Mesenchymal stem cell (in vitro differentiated cells and primary cell): ENCODE measurements at regions not wholly inside any gene's neighbourhood (a gene's known extent, or its start where the extent isn't known, plus 50 kb on each side); places are given as distances from the start of the nearest gene placed in this dataset.
A peak's percentile ranks its signal among the peaks of the same experiment; 100 is the strongest.

ENCODE experiments used
- DNase-seq: peaks from one replicate; pipeline ENCODE4 v3.0.0-alpha.2; 2013
- H2AFZ ChIP-seq: one replicate; pipeline ENCODE4 v1.6.1; 2013; ENCODE audit warnings: low read depth, mild to moderate bottlenecking, control low read depth, inconsistent platforms, low read length, moderate library complexity
- H2AK5ac ChIP-seq: 2 replicates; pipeline ENCODE4 v1.6.1; 2013; ENCODE audit warnings: low read length, moderate library complexity, mild to moderate bottlenecking, inconsistent platforms; ENCODE audit not compliant: severe bottlenecking
- H2BK120ac ChIP-seq: one replicate; pipeline ENCODE4 v1.6.1; 2013; ENCODE audit warnings: low read depth, mild to moderate bottlenecking, inconsistent platforms, low read length, moderate library complexity
- H2BK12ac ChIP-seq, 2 experiments: one replicate each; pipeline ENCODE4 v1.6.1; 2013; ENCODE audit warnings: inconsistent platforms in 2 of 2, low read length in 2 of 2, mild to moderate bottlenecking in 2 of 2, moderate library complexity in 2 of 2, control low read depth in 1 of 2
- H2BK15ac ChIP-seq: one replicate; pipeline ENCODE4 v1.6.1; 2013; ENCODE audit warnings: mild to moderate bottlenecking, low read depth, inconsistent platforms; ENCODE audit not compliant: poor library complexity, severe bottlenecking
- H2BK5ac ChIP-seq: 2 replicates; pipeline ENCODE4 v1.6.1; 2013; ENCODE audit warnings: low read depth, mild to moderate bottlenecking, low read length, control low read depth, inconsistent platforms; ENCODE audit not compliant: poor library complexity, severe bottlenecking
- H3K14ac ChIP-seq, 2 experiments: one replicate each; pipeline ENCODE4 v1.6.1; 2013; ENCODE audit warnings: inconsistent platforms in 2 of 2, low read length in 2 of 2, control low read depth in 1 of 2, mild to moderate bottlenecking in 1 of 2, moderate library complexity in 1 of 2
- H3K18ac ChIP-seq, 2 experiments: one replicate each; pipeline ENCODE4 v1.6.1; 2013; ENCODE audit warnings: inconsistent platforms in 2 of 2, low read length in 2 of 2, control low read depth in 1 of 2, low read depth in 1 of 2, mild to moderate bottlenecking in 1 of 2
- H3K23ac ChIP-seq, 2 experiments: one replicate each; pipeline ENCODE4 v1.6.1; 2013; ENCODE audit warnings: inconsistent platforms in 2 of 2, low read length in 2 of 2, mild to moderate bottlenecking in 2 of 2, moderate library complexity in 2 of 2, control low read depth in 1 of 2
- H3K27ac ChIP-seq: 2 replicates; pipeline ENCODE4 v1.5.1; 2013; ENCODE audit warnings: mild to moderate bottlenecking, moderate library complexity, low read length, control low read depth, inconsistent platforms; ENCODE audit not compliant: poor library complexity, severe bottlenecking
- H3K27me3 ChIP-seq, 2 experiments: 2 replicates each; pipeline versions ENCODE4 v1.6.1 to v1.7.0; 2013; ENCODE audit warnings: low read length in 2 of 2, mild to moderate bottlenecking in 2 of 2, moderate library complexity in 2 of 2, control low read depth in 1 of 2, inconsistent platforms in 1 of 2; ENCODE audit not compliant: control insufficient read depth in 1 of 2, insufficient read depth in 1 of 2
- H3K36me3 ChIP-seq, 2 experiments: 2 replicates each; pipeline versions ENCODE4 v1.6.1 to v1.7.0; 2013; ENCODE audit warnings: low read length in 2 of 2, control low read depth in 1 of 2, inconsistent platforms in 1 of 2, low read depth in 1 of 2, mild to moderate bottlenecking in 1 of 2; ENCODE audit not compliant: insufficient read depth in 2 of 2, control insufficient read depth in 1 of 2
- H3K4ac ChIP-seq, 2 experiments: one replicate each; pipeline ENCODE4 v1.6.1; 2013; ENCODE audit warnings: inconsistent platforms in 2 of 2, low read length in 2 of 2, mild to moderate bottlenecking in 2 of 2, moderate library complexity in 2 of 2, control low read depth in 1 of 2, low read depth in 1 of 2
- H3K4me1 ChIP-seq: 2 replicates; pipeline ENCODE4 v1.6.1; 2013; ENCODE audit warnings: low read depth, low read length, control low read depth; ENCODE audit not compliant: control insufficient read depth, insufficient read depth
- H3K4me2 ChIP-seq: 2 replicates; pipeline ENCODE4 v1.6.1; 2013; ENCODE audit warnings: low read length, mild to moderate bottlenecking, inconsistent platforms; ENCODE audit not compliant: poor library complexity, severe bottlenecking
- H3K4me3 ChIP-seq, 2 experiments: 2 replicates each; pipeline versions ENCODE4 v1.5.1 to v1.7.0; 2013; ENCODE audit warnings: low read length in 2 of 2, mild to moderate bottlenecking in 2 of 2, control low read depth in 1 of 2, low read depth in 1 of 2; ENCODE audit not compliant: insufficient read depth in 1 of 2
- H3K79me1 ChIP-seq: replicated peaks from 2 replicates; pipeline ENCODE4 v1.6.1; 2013; ENCODE audit warnings: mild to moderate bottlenecking, control low read depth, low read length, inconsistent platforms; ENCODE audit not compliant: poor library complexity, severe bottlenecking
- H3K9ac ChIP-seq: 2 replicates; pipeline ENCODE4 v1.7.0; 2013; ENCODE audit warnings: mild to moderate bottlenecking, low read length, moderate library complexity
- H3K9me3 ChIP-seq: 2 replicates; pipeline ENCODE4 v1.7.0; 2013; ENCODE audit warnings: mild to moderate bottlenecking, low read length; ENCODE audit not compliant: control insufficient read depth
- H4K8ac ChIP-seq: one replicate; pipeline ENCODE4 v1.6.1; 2013; ENCODE audit warnings: inconsistent platforms, mild to moderate bottlenecking, low read length, moderate library complexity
- H4K91ac ChIP-seq: one replicate; pipeline ENCODE4 v1.6.1; 2013; ENCODE audit warnings: mild to moderate bottlenecking, low read length, inconsistent platforms
- WGBS: methylation state at CpG from one replicate; pipeline ENCODE4 v1.1.7; 2013; ENCODE audit warnings: mixed read lengths; 5-methylcytosine and 5-hydroxymethylcytosine counted together

DNA sequence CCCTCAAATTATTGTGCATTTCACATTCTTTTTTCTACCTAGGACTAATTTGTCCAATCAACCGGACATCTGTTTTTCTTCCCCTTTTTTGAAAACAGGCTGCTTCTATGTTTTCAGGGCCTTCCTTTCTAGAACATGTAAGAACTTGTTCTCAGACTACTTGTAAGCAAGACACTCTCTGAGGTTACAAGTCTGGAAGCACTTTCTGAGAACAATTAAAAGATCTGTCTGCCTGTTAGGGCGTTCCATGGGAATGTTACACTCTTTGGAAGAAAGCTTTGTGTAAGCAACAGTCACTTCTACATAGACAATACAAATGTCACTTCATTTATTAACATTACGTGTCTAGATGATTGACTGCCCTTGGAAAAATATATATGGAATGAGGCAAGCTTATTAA, 50.9 kb upstream of the HSPB3 start:
- H2BK12ac ChIP-seq: no peak overlapping the region
- H3K4me3 ChIP-seq: no peak overlapping the region
- no peak overlapping the region for H3K4ac ChIP-seq
- WGBS: 88% methylated on average over 1 of the region's 3 CpGs
- H2BK120ac ChIP-seq: no peak overlapping the region
- H2BK15ac ChIP-seq: no peak overlapping the region
- H3K79me1 ChIP-seq: no peaks in the 10 kb centered on the region
- H3K9me3 ChIP-seq: no peaks in the 10 kb centered on the region
- H4K8ac ChIP-seq: no peak overlapping the region
- peaks cover 0 to 3% of the 10 kb centered on the region in 2 experiments for H3K27me3 ChIP-seq
- no peak overlapping the region for H3K18ac ChIP-seq
- H3K14ac ChIP-seq: no peak overlapping the region
- H2AFZ ChIP-seq: no peak overlapping the region
- H3K27ac ChIP-seq: no peak overlapping the region
- peak; percentile 6 for DNase-seq
- no peak overlapping the region for H2AK5ac ChIP-seq
- H3K9ac ChIP-seq: peak overlapping the region; percentile 20
- H2BK5ac ChIP-seq: no peak overlapping the region
- no peak overlapping the region for H3K23ac ChIP-seq
- H3K36me3 ChIP-seq: no peaks in the 10 kb centered on the region
- H3K4me2 ChIP-seq: no peak overlapping the region
- H3K4me1 ChIP-seq: no peaks in the 10 kb centered on the region
- H4K91ac ChIP-seq: no peak overlapping the region

DNA sequence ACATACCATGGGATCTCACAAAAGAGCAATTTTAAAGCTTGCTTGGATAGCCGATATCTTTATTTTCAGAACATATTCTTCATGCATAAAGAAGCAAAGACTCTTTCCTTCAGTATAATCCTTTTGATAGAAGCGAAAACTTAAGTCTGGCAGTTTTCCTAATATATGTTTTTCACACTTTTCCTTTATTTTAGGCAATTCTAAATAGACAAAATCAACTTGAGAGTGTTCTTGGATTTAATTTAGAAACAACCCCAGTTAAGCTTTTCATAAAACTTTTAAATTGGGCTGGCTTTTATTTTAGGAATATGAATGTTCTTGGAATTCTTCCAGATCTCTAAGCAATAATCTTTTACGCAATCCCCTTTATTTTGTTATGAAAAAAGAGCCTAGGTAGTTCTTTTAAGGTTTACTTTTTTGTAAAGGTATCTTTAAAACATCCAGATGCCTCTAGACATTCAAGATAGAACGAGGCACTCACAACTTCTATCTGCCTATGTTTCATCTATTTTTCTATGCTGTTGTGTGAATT, 51.5 kb upstream of the HSPB3 start:
- no peak overlapping the region for H3K27ac ChIP-seq
- peak overlapping the region; percentile 3 for H3K9ac ChIP-seq
- H4K91ac ChIP-seq: no peak overlapping the region
- H2BK15ac ChIP-seq: no peak overlapping the region
- no peak overlapping the region for H4K8ac ChIP-seq
- no peak overlapping the region for H2BK120ac ChIP-seq
- H3K23ac ChIP-seq: no peak overlapping the region
- H2BK5ac ChIP-seq: no peak overlapping the region
- H2BK12ac ChIP-seq: no peak overlapping the region
- no peaks in the 10 kb centered on the region for H3K36me3 ChIP-seq
- H2AK5ac ChIP-seq: no peak overlapping the region
- no peaks in the 10 kb centered on the region for H3K79me1 ChIP-seq
- DNase-seq: no peak
- no peaks in the 10 kb centered on the region for H3K9me3 ChIP-seq
- H3K4me3 ChIP-seq: no peak overlapping the region
- 100% methylated on average over 1 of the region's 4 CpGs for WGBS
- H3K18ac ChIP-seq: no peak overlapping the region
- no peak overlapping the region for H2AFZ ChIP-seq
- H3K4me2 ChIP-seq: no peak overlapping the region
- peaks cover 0 to 3% of the 10 kb centered on the region in 2 experiments for H3K27me3 ChIP-seq
- H3K4ac ChIP-seq: no peak overlapping the region
- no peak overlapping the region for H3K14ac ChIP-seq
- no peaks in the 10 kb centered on the region for H3K4me1 ChIP-seq

DNA sequence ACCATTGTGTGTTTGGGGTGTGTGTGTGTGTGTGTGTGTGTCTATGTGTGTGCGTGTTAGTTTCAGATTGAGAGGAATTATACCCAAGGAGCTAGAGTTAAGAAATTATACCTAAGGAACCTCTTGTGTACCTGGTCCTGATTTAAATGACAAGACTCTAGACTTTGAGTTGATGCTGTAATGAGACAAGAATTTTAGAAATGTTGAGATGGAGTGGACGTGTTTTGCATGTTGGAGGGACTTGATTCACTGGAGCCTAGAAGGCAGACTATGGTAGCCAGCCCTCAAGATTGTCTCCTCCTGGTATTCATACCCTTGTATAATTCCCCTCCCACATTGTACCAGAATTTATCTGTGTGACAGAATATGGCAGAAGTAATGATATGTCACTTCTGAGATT, 52.4 kb upstream of the HSPB3 start:
- Histone ChIP-seq H2BK120ac (no peak overlapping the region), H3K27ac (no peak overlapping the region), H2BK5ac (no peak overlapping the region), H2AFZ (no peak overlapping the region), H3K4me2 (no peak overlapping the region), H3K14ac (no peak overlapping the region), H2BK12ac (no peak overlapping the region), H3K4me1 (no peaks in the 10 kb centered on the region), H4K91ac (no peak overlapping the region), H3K9me3 (no peaks in the 10 kb centered on the region), H2BK15ac (no peak overlapping the region), H3K4ac (no peak overlapping the region), H2AK5ac (no peak overlapping the region), H3K36me3 (no peaks in the 10 kb centered on the region), H4K8ac (no peak overlapping the region), H3K27me3 (peaks cover 0 to 3% of the 10 kb centered on the region in 2 experiments), H3K18ac (no peak overlapping the region), H3K79me1 (no peaks in the 10 kb centered on the region), H3K9ac (no peak overlapping the region), H3K4me3 (no peak overlapping the region), H3K23ac (no peak overlapping the region)
- no peak for DNase-seq
- 63% methylated on average over 2 of the region's 2 CpGs for WGBS

DNA sequence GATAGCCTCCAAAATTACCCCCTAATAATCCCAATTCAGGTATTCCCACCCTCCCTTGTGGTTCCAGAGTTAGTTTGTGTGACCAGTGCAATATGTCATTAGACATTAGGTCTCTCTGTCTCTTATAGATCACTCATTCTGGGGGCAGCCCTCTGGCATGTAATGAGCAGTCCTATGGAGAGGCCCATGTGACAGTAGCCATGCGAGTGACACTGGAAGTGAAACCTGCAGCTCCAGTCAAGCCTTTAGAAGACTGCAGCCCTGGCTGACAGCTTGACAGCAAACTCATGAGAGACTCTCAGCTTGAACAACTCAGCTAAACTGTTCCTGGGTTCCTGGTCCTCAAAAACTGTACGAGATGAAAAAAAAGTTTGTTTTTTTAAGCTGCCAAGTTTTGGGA, 54.0 kb upstream of the HSPB3 start:
- 96% methylated on average over 1 of the region's 2 CpGs for WGBS
- DNase-seq: no peak

More for the DNA sequence above, 54.0 kb upstream of the HSPB3 start:
- no peak overlapping the region for H2BK5ac ChIP-seq
- H3K9me3 ChIP-seq: no peaks in the 10 kb centered on the region
- no peak overlapping the region for H3K9ac ChIP-seq
- H4K8ac ChIP-seq: no peak overlapping the region
- H2BK15ac ChIP-seq: no peak overlapping the region
- H3K4me3 ChIP-seq: no peak overlapping the region
- H2AFZ ChIP-seq: no peak overlapping the region
- H3K36me3 ChIP-seq: no peaks in the 10 kb centered on the region
- H2BK120ac ChIP-seq: no peak overlapping the region
- H2BK12ac ChIP-seq: no peak overlapping the region
- peak overlapping the region; percentile 59 for H2AK5ac ChIP-seq
- H3K23ac ChIP-seq: no peak overlapping the region
- H4K91ac ChIP-seq: no peak overlapping the region
- no peak overlapping the region for H3K4me2 ChIP-seq
- no peak overlapping the region for H3K27ac ChIP-seq
- H3K4ac ChIP-seq: no peak overlapping the region
- H3K14ac ChIP-seq: no peak overlapping the region
- no peaks in the 10 kb centered on the region for H3K4me1 ChIP-seq
- H3K27me3 ChIP-seq: peaks cover 0 to 3% of the 10 kb centered on the region in 2 experiments
- no peaks in the 10 kb centered on the region for H3K79me1 ChIP-seq
- no peak overlapping the region for H3K18ac ChIP-seq
